ENCODE measurements at regions not wholly inside any gene's neighbourhood (a gene's known extent, or its start where the extent isn't known, plus 50 kb on each side); places are given as distances from the start of the nearest gene placed in this dataset.

DNA sequence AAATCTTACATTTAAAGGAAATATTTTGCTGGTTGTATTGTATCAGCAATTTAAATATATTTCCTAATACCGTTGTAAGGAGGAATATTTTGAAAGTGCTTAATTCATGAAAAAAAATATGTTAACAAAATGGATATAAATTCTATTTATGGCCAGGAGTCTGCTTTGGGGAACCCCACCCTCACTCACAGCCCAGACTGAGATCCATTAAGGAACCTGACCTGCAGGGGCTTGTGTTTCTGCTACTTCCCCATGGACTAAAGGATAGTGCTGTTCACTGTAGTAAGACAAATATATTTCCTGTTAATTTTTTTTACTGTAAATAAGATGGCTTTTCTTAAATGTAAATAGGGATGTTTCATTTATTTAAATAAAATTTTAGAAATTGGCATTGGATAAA is 221.9 kb upstream of the COL3A1 start:
- Mint-ChIP-seq H3K4me3 (no peak overlapping the region), H3K4me1 (no peaks in the 10 kb centered on the region), H3K27ac (no peak overlapping the region), H3K36me3 (no peaks in the 10 kb centered on the region), H3K27me3 (ENCODE audit: low read depth) (no peaks in the 10 kb centered on the region), H3K9me3 (peaks cover 11% of the 10 kb centered on the region)
- DNase-seq (ENCODE audit: low spot score) (no peak), ATAC-seq (no peak)
- TF ChIP-seq ATF6 (CRISPR knock-in tag; IDR thresholded peaks at IDR 0.05) (no peak), USF1 (CRISPR knock-in tag; IDR thresholded peaks at IDR 0.05) (no peak), MAX (CRISPR knock-in tag; IDR thresholded peaks at IDR 0.05) (no peak), SMAD4 (CRISPR knock-in tag; IDR thresholded peaks at IDR 0.05) (no peak), NR2C2 (CRISPR knock-in tag; IDR thresholded peaks at IDR 0.05) (no peak), ZNF416 (CRISPR knock-in tag; IDR thresholded peaks at IDR 0.05) (no peak), FOXK1 (CRISPR knock-in tag; IDR thresholded peaks at IDR 0.05) (no peak)
- CTCF ChIA-PET = no interaction called here
- POLR2A ChIA-PET = no interaction called here

DNA sequence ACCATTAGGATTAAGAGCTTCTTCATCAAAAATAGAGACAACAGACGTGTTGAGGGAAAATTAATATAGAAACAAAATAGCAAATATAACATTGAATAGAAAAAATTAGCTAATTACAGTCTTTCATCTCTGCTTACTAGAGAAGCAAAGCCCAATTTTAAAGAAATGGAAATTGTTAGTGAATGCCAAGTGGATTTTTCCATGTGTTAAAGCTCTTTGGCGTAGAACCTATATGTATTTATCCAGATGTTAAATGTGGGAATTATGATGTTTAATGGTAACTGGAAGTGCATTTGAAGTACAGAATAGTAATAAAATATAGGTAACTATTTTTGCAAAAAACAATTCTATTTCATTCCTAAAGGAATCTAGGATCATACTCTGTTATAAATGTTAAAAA is 212.0 kb upstream of the COL3A1 start:
- TF ChIP-seq FOXK1 (CRISPR knock-in tag; IDR thresholded peaks at IDR 0.05) (no peak), E2F1 (CRISPR knock-in tag; IDR thresholded peaks at IDR 0.05) (no peak), MAX (CRISPR knock-in tag; IDR thresholded peaks at IDR 0.05) (no peak), ATF2 (CRISPR knock-in tag; IDR thresholded peaks at IDR 0.05; ENCODE audit: borderline replicate concordance, low read depth) (no peak), KAT7 (CRISPR knock-in tag; IDR thresholded peaks at IDR 0.05; ENCODE audit: borderline replicate concordance) (no peak), TEAD4 (CRISPR knock-in tag; IDR thresholded peaks at IDR 0.05) (no peak), USF1 (CRISPR knock-in tag; IDR thresholded peaks at IDR 0.05) (no peak), ETV6 (CRISPR knock-in tag; IDR thresholded peaks at IDR 0.05) (no peak), ZNF396 (CRISPR knock-in tag; IDR thresholded peaks at IDR 0.05; ENCODE audit: borderline replicate concordance) (no peak), NR3C1 (CRISPR knock-in tag; conservative IDR thresholded peaks at IDR 0.05; ENCODE audit: low read depth) (no peak), ZNF317 (CRISPR knock-in tag; IDR thresholded peaks at IDR 0.05; ENCODE audit: borderline replicate concordance, low read depth) (no peak), ZNF138 (CRISPR knock-in tag; conservative IDR thresholded peaks at IDR 0.05) (no peak)
- TF ChIP-seq, protein P1, sequence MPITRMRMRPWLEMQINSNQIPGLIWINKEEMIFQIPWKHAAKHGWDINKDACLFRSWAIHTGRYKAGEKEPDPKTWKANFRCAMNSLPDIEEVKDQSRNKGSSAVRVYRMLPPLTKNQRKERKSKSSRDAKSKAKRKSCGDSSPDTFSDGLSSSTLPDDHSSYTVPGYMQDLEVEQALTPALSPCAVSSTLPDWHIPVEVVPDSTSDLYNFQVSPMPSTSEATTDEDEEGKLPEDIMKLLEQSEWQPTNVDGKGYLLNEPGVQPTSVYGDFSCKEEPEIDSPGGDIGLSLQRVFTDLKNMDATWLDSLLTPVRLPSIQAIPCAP (CRISPR knock-in tag; IDR thresholded peaks at IDR 0.05) = no peak
- TF ChIP-seq, protein P2, sequence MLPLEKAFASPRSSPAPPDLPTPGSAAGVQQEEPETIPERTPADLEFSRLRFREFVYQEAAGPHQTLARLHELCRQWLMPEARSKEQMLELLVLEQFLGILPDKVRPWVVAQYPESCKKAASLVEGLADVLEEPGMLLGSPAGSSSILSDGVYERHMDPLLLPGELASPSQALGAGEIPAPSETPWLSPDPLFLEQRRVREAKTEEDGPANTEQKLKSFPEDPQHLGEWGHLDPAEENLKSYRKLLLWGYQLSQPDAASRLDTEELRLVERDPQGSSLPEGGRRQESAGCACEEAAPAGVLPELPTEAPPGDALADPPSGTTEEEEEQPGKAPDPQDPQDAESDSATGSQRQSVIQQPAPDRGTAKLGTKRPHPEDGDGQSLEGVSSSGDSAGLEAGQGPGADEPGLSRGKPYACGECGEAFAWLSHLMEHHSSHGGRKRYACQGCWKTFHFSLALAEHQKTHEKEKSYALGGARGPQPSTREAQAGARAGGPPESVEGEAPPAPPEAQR (CRISPR knock-in tag; IDR thresholded peaks at IDR 0.05) = no peak
- Mint-ChIP-seq H3K27ac (no peak overlapping the region), H3K27me3 (ENCODE audit: low read depth) (no peaks in the 10 kb centered on the region; the same call in 1 of the 2 replicates), H3K4me1 (no peaks in the 10 kb centered on the region), H3K36me3 (no peaks in the 10 kb centered on the region), H3K9me3 (peaks cover 5% of the 10 kb centered on the region; the same call in 1 of the 2 replicates), H3K4me3 (no peak overlapping the region)
- POLR2A ChIA-PET = no interaction called here
- CTCF ChIA-PET = no interaction called here
- no peak for ATAC-seq
- DNase-seq (ENCODE audit: low spot score) = no peak

Data from WTC11 (cell line).